Lower lobe of right lung (tissue), 2 donors: ENCODE measurements at regions not wholly inside any gene's neighbourhood (a gene's known extent, or its start where the extent isn't known, plus 50 kb on each side); places are given as distances from the start of the nearest gene placed in this dataset.
"Not testable (repeated sequence)": the region's sequence is repeated elsewhere in the genome, so short reads cannot be mapped to it uniquely, and the experiment has no call there.

ENCODE experiments used
- ATAC-seq, 2 donors: fragments of 200-7000 bp; cut with Tn5 transposase; one replicate each; pipeline ENCODE4 v1.9.1; 2020 to 2022; ENCODE audit warnings: mild to moderate bottlenecking in 2 of 2, moderate library complexity in 2 of 2
- DNase-seq: peaks from one replicate; pipeline ENCODE4 v3.0.0-alpha.2; 2020
- H3K27ac ChIP-seq: fragments of 200-600 bp; one replicate; pipeline ENCODE4 v1.8.0; 2022
- H3K27me3 ChIP-seq: fragments of 200-600 bp; one replicate; pipeline ENCODE4 v1.8.0; 2022; ENCODE audit warnings: low read depth
- H3K36me3 ChIP-seq: fragments of 200-600 bp; one replicate; pipeline ENCODE4 v1.8.0; 2022; ENCODE audit warnings: mild to moderate bottlenecking
- H3K4me1 ChIP-seq: fragments of 200-600 bp; one replicate; pipeline ENCODE4 v1.8.0; 2022
- H3K4me3 ChIP-seq: fragments of 200-600 bp; one replicate; pipeline ENCODE4 v1.8.0; 2022; ENCODE audit warnings: mild to moderate bottlenecking
- H3K9me3 ChIP-seq: fragments of 200-600 bp; one replicate; pipeline ENCODE4 v1.8.0; 2022
- CTCF ChIP-seq: fragments of 200-600 bp; IDR thresholded peaks from one replicate; pipeline ENCODE4 v1.8.0; 2022; ENCODE audit warnings: antibody characterized with exemption, mild to moderate bottlenecking
- intact Hi-C: fragments of 100-400 bp; cut with DNase I; formaldehyde crosslinking; loops from one replicate; pipeline ENCODE4 v1.11.0; 2022
- donor health status: DM: no; HTN: yes; CAD: no; lungs with severe emphysema.

DNA sequence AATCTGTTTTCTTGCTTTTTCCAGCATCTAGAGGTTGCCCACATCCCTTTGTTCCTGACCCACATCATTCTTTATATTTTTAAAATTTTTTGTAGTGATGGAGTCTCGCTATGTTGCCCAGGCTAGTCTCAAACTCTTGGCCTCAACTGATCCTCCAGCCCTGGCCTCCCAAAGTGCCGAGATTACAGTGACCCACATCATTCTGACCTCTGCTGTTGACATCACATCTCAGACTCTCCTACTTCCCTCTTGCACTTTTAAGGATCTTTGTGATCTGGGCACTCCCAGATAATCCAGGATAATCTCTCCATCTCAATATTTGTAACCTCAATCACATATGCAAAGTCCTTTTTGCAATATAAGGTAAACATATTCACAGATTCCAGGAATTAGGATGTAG lies 266.6 kb downstream of the MEX3B start:
- H3K9me3 ChIP-seq = no peaks in the 10 kb centered on the region
- H3K27ac ChIP-seq = no peak overlapping the region
- intact Hi-C loops = no loop called here
- DNase-seq (no peak), ATAC-seq (no peak)
- H3K4me3 ChIP-seq = no peak overlapping the region
- H3K36me3 ChIP-seq = no peaks in the 10 kb centered on the region
- TF ChIP-seq CTCF = no peak
- no peaks in the 10 kb centered on the region for H3K4me1 ChIP-seq
- H3K27me3 ChIP-seq = no peaks in the 10 kb centered on the region

GRCh38 chr15:81777546-81777945 lies 268.3 kb downstream of the MEX3B start:
- Histone ChIP-seq H3K27ac (no peak overlapping the region), H3K27me3 (no peaks in the 10 kb centered on the region), H3K36me3 (no peaks in the 10 kb centered on the region), H3K4me1 (no peaks in the 10 kb centered on the region), H3K4me3 (no peak overlapping the region), H3K9me3 (no peaks in the 10 kb centered on the region)
- DNase-seq = no peak
- ATAC-seq = no peak
- TF ChIP-seq CTCF = no peak
- intact Hi-C loops = no loop called here

- Histone ChIP-seq H3K27ac (no peak overlapping the region), H3K27me3 (no peaks in the 10 kb centered on the region), H3K9me3 (no peaks in the 10 kb centered on the region), H3K4me1 (no peaks in the 10 kb centered on the region), H3K36me3 (no peaks in the 10 kb centered on the region), H3K4me3 (no peak overlapping the region)
- intact Hi-C loops = no loop called here
- no peak for TF ChIP-seq CTCF
- no peak for ATAC-seq
- no peak for DNase-seq
These were observed 268.8 kb downstream of the MEX3B start for GRCh38 chr15:81776976-81777375.

- H3K9me3 ChIP-seq, DNase-seq, H3K4me3 ChIP-seq, H3K36me3 ChIP-seq, H3K27ac ChIP-seq, H3K27me3 ChIP-seq, H3K4me1 ChIP-seq, intact Hi-C loops, ATAC-seq: not testable (repeated sequence)
These were observed 270.0 kb downstream of the MEX3B start for GRCh38 chr15:81775779-81776178.

DNA sequence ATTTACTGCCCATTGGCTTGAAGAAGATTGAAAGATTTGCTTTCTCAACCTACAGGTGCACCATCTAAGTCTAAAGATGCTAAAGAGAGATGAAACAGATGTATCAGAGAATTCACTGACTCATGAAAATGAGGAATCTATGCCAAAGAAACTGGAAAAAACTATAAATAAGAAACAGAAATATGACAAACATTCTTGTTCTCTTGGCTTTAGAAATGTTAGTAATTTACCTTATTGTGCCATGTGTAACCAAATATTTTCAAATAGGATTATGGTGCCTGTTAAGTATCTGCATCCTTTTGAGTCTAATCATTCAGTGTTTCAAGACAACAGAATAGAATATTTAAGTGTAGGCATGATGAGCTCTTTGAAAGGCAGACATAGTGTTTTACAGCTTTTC lies 271.5 kb downstream of the MEX3B start:
- H3K27me3 ChIP-seq = no peaks in the 10 kb centered on the region
- ATAC-seq (no peak), DNase-seq (no peak)
- no peaks in the 10 kb centered on the region for H3K4me1 ChIP-seq
- intact Hi-C loops = no loop called here
- H3K36me3 ChIP-seq = no peaks in the 10 kb centered on the region
- H3K27ac ChIP-seq = no peak overlapping the region
- no peaks in the 10 kb centered on the region for H3K9me3 ChIP-seq
- no peak overlapping the region for H3K4me3 ChIP-seq
- no peak for TF ChIP-seq CTCF

DNA sequence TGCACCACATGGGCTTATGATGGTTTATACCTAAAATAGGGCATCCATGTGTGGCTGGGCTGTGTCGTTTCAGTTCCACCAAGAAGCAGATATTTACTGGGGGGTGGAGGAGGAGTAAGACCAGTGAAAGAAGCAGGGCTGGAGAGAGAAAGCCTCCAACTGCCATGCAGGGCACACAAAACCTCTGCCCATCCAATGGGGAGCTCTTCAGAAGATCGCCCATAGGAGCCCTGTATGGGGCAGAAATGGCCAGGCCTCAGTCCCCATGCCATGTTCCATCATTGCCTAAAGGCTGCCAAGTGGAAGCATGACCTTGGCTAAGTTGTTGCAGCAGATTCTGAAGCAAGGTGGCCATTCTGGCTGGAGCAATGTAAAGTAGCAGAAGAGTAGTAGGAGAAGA lies 277.0 kb downstream of the MEX3B start:
- no peak for TF ChIP-seq CTCF
- DNase-seq (no peak), ATAC-seq (no peak)
- Histone ChIP-seq H3K9me3 (no peaks in the 10 kb centered on the region), H3K36me3 (no peaks in the 10 kb centered on the region), H3K27ac (no peak overlapping the region), H3K4me1 (no peaks in the 10 kb centered on the region), H3K27me3 (no peaks in the 10 kb centered on the region), H3K4me3 (no peak overlapping the region)
- intact Hi-C loops = no loop called here
